Retina (tissue), 1 donor: ENCODE measurements at regions not wholly inside any gene's neighbourhood (a gene's known extent, or its start where the extent isn't known, plus 50 kb on each side); places are given as distances from the start of the nearest gene placed in this dataset.
"Not testable (repeated sequence)": the region's sequence is repeated elsewhere in the genome, so short reads cannot be mapped to it uniquely, and the experiment has no call there.

ENCODE experiments used
- DNase-seq: peaks from one replicate; pipeline ENCODE4 v3.0.0-alpha.2; 2016

DNA sequence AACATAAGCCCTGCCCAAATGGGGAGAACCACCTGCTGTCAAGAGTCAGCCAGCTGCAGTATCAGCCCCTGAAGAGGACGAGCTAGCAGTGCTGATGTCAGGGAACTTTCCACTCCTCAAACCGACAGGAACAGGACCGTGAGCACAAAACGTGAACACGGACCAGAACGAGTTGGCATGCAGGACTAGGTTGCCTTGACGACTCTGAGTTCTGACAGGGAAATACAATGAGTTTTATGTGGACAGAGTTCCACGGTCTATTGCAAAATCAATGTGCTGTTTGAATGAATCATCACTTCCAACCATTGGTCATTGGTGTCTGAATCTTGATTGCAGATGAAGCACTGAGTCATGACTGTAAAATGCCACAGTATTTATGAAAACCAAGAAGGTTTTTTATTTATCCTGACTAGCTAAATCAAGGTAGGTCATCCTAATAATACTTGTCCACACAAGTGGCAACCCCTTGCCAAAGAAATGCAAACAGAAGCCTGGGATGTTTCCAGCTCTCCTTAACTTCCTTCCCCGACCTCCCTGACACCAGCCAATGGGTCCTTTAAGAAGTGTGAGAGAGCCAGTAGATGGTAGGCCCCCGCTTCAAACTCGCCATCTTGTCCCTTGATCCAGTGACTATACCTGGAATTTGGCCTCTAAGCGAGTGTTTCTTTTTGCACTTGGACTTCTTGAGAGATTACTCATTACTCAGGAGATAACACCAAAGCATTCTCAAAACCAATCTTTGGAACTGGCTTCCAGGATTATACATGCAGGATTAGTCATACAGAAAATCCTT lies 119.6 kb downstream of the ASB7 start:
- no peak for DNase-seq

DNA sequence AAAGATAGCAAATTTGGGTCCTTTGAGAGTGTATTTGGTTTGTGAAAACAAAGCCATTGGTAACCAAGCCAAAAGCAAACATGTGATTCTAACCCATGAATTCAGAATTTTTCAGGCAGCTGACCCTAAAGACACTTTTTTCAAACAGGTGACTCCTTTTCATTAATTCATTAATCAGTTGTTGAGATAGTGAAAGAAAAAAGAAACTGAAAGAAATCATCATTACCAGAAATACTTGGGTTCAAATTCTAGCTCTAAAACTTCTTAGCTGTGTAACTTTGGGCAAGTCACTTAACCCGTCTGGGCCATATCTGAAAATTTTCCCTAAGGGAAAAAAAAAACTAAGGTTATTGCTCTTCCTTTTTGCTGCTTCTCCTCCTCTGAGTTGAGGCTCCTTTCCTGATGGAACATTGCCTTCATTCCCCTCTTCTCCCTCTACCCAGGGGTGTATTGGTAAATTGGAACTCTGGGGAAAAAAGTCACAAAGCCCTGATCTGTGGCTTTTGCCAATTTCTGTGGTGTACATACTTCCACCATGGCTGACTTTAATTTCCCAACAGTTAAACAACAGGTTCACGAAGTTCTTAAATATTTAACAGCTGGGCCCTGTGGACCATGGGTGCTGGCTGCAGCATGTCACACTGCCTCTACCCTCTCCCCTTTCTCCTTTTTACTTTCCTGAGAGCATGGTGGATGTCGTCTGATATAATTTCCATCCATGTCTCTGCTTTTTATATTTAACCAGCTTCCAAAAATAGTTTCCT lies 120.3 kb downstream of the ASB7 start:
- no peak for DNase-seq

DNA sequence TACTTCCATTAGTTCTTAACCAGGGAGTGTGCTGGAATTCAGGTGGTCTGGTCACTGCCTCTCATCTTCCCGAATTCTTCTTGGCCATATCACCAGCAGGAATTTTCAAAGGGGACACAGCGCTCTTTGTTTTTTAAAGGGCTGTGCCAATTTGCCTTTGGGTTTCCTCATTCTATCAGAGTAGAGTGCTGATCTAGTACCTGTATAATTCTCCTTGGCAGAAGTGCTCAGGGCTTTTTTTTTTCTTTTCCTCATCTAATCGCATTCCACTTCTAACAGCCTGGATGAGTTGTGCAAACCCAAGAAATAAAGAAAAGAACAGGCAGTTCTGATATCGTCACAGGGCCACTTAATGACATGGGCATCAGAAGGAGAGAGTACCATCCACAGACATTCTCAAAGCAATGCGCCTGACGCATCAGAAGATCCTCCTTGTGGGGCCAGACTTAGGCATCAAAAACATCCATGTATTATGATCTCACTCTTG lies 121.0 kb downstream of the ASB7 start:
- DNase-seq = no peak

DNA sequence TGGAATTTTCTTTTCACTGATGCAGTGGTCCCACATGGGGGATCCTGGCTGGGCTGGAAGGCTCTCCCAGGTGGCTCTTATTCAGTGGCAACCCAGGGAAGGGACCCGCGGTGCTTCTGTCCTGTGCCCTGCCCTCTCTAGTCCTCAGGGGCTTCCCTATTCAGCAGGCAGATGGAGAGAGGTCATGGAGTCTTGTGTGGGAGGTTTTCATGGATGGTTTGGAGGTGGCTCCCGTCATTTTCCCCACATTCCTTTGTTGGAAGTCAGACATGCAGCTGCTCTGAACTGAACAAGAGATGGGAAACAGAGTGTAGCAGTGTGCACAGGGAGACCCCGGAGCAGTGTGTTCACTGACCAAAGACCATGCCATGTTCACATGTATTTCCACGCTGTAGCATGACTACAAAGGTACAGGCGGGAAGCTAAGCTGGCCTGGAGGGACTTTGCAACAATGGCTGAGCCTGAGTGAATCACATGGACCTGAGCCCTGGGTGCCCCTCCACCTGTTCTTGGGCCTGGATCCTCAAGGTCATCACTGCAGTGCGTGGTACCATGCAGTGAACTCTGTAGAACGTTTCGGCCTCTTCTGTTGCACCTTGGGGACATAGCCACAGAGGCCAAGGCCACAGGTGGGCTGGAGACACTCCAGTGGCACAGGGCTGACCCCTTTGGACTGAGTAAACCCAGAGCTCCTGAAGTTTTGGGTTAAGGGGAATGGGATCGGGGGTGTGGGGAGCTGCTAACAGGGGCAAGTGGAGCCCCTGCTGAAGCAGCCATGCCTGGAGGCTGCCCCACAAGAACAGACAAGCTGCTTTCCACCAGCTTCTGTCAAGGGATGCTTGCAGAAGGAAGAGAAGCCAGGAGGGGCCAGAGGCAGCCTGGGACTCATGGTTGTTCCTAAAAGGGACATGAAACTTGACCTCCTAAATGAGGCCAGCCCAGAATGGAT lies 123.0 kb downstream of the ASB7 start:
- DNase-seq = no peak

DNA sequence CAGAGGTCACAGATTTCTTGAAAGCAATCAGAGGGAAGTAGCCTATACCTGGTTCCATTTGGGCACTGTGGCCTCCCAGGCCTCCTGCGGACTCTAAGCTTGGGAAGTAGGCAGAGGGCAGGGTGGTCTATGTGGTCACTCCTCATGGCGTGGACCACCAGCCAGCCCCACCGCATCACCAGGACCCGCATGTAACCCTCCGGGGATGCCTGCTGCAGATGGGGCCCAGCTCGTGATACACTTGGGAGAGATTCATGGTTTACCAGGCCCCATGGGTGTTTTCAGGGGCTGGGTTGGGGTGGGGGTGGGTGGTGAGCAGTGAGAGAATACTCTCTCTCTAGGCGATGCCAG lies 123.7 kb downstream of the ASB7 start:
- no peak for DNase-seq

DNA sequence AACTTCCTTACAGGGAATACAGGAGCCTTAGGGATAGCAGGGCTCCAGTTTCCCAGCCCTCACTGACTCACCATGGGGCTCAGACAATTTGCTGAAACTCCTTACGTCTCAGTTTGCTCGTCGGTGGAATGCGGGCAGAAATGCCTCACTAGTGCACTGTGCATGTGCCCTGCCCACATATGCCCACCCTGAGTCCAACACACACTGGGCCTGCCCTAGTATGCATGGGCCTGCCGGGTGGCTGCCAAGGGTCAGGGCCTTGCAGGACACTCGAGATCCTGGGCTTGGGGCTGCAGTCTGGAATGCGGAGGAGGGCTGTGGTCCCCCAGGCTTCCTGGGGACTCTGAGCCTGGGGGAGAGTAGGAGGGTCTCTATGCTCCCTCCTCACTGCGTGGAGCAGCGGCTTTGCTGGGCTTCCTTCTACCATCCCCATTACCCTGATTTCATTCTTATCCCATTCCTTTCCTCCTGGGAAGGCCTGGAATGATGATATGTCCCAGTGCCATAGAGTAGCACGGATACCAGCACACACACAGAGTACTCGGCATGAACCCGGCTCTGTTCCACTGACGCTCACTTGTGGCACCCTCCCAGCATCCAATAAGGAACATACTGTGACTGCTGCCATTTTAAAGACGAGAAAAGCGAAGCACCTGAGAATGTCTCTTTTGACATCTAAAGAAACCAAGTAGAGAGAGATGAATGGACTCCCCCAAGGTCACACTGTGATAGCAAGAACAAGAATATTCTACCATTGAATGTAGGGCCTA lies 124.2 kb downstream of the ASB7 start:
- DNase-seq = no peak

DNA sequence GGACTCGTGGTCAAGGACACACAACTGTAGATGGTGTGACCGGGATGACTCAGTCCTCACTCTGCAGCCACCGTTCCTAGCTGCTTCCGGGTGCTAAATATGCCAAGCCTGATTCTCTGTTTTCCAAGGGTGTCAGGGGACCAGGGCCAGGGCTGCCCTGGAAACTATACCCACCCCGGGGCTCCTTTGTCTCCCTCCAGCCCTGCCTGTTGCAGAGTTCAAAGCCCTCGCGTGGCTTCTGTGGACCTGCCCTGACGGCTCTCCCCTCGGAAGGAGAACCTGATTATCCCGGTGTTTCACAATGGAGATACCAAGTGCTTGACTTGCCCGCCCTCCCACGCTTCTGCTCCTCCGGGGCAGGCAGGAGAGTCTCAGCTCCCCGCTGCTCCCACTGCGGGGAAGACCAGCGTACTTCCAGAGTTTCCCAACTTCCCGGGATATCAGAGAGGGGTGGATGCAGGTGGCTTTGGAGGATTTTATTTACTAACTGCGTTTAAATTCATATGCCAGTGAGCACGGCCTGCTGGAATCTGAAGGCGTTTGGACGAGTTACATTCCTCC lies 125.0 kb downstream of the ASB7 start:
- DNase-seq = no peak

DNA sequence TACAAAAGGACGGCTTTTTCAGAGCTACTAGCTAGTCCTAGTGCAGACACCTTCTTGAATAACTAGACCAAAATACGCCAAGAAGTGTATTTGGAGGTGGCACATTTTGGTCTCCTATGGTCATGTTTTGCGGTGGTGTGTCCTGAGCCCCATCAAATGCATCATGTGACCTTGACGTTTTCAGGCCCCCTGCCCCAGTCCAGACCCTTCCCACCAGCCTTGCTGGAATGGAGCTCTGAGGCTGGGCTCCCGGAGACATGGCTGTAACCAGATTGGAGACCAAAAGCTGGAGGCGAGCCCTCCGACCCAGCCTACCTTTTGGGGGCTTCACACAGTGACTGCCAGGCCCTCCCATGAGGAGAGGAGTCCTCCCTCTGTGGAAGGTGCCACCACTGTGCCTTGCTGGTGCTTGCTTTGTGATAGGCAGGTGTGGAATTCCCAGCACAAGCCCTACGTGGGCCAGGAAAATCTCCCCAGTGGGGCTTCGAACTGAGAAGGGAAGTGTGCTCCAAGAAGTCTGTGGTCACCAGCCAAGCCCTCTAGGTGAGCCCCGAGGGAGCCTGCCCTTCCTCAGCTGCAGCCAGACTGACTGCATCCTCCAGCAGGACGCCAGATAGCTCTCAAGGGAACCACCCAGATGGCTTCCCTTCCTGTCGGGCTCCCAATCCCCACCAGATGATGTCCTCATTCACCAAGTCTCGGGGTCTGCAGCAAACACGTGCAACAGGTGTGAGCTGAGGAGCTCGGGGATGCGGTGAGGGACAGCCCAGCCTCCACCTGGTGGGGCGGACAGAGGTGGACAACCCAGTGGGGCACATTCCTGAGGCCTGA lies 126.2 kb downstream of the ASB7 start:
- DNase-seq = no peak

DNA sequence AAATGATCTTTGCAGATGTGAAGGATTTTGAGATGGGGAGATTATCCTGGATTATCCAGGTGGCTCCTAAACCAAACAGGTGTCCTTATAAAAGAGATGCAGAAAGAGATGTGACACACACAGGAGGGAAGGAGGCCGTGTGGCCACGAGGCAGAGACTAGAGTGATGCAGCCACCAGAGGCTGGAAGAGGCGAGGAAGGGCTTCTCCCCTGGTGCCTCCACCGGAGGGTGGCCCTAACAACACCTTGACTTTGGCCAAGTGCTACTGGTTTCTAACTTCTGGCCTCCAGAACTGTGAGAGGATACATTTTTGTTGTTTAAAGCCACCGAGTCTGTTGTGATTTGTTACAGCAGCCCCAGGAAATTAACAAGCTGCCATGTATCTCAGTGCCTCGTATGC lies 127.1 kb downstream of the ASB7 start:
- DNase-seq = no peak

DNA sequence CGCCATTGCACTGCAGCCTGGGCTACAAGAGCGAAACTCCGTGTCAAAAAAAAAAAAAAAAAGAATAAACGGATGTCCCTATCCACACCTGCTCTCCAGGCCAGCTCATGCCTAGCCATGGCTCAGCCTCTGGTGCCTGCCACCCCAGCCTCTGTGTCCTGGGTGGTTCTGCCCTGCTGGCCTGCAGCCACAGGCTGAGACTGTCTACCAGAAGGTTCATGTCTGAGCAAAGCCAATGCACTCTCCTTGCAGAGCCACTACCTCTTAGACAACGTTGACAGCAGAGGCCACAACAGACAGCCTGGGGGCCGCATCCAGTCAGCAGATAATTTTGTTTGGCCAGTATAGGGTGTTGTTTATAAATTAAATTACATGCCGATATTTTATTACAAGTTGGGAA lies 127.7 kb downstream of the ASB7 start:
- DNase-seq = no peak

DNA sequence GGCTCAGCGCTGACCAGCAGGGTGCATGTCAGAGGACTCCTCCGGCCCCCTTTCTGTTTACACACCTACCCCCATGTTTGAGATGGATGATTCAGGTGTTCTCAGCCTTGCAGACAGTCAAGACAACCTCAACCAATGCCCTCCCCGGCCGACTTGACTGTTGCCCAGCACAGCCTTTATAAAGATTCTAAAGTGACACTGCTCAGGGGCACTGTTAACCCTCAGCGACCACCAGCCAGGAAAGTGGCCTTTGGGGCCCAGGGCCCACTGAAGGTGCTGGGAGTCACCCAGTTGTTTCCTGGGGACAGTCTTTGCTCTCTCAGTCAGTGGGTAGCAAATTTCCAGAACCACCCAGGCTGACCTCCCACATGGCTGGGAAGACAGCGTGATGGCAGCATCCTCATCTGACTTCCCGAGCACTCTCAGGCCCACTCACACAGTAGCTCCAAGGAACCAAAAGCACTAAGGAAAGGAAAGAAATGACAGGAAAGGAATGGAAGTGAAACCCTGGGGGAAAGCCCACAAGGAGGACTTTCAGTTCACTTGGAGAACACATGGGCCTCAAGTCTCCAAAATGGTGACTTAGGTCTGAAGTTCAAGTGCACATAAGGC lies 128.4 kb downstream of the ASB7 start:
- DNase-seq = no peak

DNA sequence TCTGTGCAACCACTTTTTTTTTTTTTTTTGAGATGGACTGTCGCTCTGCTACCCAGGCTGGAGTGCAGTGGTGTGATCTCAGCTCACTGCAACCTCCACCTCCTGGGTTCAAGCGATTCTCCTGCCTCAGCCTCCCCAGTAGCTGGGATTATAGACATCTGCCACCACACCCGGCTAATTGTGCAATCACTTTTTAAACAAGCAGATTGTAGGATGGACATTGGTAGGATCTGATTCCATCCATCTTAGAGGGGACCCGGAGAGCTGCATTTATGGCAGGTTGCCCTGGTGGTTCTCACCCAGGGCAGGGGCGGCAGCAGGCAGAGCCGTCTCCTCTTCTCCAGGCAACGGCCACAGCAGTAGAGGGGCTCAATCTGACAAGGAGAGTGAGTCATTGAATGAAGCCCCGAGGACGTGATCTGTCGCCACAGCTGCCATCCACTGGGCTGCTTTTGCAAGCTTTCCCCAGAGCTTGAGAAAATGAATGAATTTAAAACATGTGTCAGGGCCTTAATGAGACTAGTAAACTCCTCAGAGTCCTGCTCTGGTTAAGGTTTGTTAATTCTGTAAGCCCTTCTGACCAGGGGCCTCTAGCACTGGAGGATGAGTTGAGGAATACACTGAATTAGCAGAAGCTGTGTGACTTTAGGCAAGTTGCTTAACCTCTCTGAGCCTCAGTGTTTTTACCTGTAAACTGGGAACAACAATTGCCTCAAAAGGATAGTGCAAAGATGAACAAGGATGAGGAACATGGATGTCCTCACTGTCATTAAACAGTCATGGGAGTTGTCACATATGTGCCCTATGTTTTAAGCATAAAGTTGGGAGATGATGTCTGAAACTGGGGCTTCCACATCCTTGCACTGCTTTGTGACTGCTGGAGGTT lies 129.1 kb downstream of the ASB7 start:
- no peak for DNase-seq

DNA sequence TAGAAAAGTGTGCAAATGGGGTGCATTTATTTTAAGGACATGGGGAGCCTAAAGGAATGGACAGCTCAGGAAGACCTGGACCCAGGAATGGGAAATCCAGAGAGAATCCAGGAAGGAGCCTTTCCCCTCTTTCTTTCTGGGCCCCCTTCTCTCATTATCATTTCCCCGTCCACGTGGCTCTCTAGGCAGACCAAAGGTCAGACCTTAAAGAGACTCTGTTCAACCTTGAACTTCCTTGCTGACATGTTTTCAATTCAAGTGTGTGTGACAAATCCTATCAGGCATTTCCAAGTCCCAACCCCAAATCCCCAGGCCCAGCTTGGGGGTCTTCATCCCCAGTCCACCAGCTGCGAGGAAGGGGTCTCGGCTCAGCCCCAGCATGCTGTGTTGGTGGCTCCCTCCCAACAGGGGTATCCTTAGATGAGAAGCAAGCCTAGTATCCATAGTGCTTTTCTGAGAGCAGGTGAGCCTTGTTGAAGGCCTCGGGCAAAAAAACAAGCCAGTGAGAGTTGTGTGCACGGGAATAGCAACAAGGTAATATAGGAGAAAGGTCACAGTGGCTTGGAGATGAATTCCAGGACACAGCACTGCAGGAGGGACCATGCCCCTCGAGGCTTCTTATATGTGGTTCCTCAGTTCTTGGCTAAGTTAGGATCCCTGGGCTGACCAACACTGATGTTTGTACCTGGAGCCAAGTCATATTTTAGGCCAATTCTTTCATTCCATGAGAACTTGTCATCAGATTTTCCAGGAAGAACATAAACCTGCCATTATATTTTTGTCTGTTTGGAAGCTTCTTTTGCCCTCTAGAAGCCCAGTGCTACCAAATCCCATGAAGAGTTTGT lies 130.0 kb downstream of the ASB7 start:
- DNase-seq = no peak

DNA sequence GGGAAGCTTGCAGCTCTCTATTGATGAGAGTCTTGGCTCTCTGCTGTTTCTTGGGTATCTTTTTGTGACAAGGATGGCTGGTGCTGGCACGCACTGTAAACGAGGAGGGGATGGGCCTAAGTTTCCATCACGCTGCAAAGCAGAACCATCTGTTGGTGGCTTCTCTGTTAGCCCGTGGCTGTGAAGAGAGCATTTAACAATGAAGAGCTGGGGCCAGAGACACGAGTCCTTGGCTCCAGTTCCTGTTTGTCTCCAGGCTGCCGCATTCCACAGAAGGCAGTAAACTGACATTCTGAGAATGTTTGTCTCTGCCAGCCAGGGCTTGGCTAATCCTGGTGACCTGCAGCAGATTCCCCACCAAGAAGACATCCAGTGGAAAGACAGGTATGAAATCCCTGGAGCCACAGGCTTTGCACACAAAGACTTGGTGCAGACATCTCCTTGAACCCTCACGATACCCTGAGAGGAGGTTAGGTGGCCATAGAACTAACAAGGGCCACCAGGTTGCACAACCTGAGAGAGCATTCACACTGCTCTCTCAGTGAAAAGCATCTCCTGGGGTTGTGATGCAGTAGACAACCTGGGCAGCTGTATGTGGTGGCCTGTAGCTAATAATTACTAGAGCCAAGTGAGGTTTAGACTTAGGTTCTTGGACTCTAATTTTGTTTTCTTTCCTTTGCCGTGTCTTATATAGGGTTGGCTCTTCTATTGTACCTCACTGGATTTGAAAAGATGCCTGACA lies 130.9 kb downstream of the ASB7 start:
- no peak for DNase-seq

DNA sequence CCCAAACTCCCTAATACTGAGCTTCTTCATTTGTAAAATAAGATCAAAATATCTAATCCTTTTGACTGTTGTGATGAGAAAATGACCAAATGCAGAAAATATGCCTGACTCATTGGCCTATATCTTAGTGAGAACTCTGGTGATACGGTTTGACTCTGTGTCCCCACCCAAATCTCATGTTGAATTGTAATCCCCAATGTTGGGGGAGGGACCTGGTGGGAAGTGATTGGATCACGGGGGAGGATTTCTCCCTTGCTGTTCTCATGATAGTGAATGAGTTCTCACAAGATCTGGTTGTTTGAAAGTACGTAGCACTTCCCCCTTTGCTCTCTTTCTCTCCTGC lies 131.4 kb downstream of the ASB7 start:
- not testable (repeated sequence) for DNase-seq

DNA sequence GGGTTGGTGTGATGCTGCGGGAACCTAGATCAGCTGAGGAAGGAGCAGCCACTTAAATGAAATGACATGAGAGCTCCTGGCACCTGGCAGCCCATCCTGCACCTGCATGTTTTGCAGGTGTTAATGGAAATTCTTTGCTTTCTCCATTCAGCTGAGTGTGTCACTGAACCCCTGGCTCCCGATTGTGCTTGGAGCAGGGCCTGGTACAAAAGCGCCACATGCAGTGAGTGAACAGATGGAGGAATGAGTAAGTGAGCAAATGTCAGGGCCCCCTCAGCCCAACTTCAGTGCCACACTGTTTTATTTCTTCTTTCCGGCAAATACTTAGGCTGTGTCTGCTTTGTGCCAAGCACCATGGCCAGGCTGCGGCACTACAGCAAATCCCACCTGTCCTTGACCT lies 132.2 kb downstream of the ASB7 start:
- DNase-seq = no peak

DNA sequence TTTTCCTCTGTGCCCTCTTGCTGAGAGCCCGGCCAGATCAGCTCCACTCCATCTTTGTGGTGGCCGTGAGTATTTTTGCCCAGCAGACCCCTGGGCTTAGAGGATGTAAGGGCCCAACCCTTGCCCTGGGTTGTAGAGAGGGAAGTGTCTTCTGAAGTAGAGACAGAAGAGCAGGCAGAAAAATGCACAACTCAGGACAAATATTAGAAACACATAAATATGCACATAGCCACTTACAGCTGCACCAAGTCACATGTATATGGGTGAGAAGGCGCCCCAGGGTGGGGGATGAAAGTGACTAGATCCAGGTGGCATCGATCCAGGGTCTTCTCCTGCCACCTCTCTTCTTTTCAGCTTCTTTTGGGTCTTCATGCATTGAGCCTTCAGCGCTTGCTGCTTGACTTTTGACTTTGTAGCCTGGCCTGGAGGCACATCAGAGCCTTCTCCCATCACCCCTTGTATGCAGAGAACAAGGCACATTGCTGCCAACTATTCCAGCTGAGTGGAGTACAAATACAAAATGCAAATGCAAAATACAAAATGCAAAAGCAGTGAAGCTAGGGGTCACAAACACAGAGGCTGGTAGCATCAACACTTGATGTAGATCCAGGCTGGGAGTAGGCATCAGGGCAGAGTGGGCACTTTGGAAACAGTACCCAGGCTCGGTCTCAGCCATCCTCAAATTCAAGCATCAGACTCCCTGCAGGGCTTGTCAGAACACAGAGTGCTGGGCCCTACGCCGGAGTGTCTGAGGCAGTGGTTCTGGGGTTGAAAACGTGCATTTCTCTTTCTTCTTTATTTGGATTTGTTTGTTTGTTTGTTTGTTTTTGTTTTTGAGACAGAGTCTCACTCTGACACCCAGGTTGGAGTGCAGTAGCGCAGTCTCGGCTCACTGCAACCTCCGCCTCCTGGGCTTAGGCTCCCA lies 133.0 kb downstream of the ASB7 start:
- DNase-seq = no peak
